ENCODE measurements at regions not wholly inside any gene's neighbourhood (a gene's known extent, or its start where the extent isn't known, plus 50 kb on each side); places are given as distances from the start of the nearest gene placed in this dataset.

DNA sequence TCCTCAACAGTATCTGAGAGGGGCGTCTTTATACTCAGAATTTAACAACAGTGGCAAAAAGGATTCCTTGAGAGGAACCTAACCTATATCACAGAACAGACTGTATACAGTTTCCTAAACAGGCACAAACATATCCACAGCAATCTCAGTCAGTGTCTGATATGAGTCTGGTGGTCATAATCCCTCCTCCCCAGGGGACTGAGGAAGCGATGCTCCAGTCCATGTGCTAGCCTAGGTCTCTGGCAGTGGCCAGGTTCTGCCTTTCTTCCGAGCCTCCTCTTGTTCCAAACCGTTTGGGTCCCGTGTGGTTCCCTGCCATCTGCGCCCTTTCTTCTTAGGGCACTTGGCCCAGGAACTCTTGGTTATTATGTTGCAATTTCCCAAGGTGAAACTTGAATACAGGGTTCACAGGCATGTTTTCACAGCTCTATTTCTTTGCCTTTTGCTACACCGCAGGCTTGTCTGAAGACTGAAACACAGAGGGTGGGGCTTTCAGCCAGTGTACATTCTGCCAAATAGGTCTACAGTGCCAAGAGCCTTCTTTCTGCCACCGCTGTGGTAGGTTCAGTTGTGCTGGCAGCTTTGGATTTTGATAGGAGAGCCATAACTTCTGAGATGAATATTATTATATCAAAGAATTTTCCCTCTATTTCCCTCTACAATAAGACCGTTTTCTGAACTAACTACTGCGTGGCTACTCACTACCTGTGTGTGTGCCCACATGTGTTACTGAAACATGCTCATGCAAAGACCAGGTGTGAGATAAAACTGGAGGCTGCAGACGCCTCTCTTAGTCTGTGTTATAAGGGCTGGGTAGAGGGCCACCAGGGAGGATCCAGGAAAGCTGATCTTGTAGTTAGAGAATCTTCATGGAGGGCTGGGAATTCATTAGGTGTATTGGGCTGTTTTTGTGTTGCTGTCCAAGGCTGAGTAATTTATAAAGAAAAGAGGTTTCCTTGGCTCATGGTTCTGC lies 75.0 kb upstream of the HAAO start (continued):
- TF ChIP-seq, protein P1, sequence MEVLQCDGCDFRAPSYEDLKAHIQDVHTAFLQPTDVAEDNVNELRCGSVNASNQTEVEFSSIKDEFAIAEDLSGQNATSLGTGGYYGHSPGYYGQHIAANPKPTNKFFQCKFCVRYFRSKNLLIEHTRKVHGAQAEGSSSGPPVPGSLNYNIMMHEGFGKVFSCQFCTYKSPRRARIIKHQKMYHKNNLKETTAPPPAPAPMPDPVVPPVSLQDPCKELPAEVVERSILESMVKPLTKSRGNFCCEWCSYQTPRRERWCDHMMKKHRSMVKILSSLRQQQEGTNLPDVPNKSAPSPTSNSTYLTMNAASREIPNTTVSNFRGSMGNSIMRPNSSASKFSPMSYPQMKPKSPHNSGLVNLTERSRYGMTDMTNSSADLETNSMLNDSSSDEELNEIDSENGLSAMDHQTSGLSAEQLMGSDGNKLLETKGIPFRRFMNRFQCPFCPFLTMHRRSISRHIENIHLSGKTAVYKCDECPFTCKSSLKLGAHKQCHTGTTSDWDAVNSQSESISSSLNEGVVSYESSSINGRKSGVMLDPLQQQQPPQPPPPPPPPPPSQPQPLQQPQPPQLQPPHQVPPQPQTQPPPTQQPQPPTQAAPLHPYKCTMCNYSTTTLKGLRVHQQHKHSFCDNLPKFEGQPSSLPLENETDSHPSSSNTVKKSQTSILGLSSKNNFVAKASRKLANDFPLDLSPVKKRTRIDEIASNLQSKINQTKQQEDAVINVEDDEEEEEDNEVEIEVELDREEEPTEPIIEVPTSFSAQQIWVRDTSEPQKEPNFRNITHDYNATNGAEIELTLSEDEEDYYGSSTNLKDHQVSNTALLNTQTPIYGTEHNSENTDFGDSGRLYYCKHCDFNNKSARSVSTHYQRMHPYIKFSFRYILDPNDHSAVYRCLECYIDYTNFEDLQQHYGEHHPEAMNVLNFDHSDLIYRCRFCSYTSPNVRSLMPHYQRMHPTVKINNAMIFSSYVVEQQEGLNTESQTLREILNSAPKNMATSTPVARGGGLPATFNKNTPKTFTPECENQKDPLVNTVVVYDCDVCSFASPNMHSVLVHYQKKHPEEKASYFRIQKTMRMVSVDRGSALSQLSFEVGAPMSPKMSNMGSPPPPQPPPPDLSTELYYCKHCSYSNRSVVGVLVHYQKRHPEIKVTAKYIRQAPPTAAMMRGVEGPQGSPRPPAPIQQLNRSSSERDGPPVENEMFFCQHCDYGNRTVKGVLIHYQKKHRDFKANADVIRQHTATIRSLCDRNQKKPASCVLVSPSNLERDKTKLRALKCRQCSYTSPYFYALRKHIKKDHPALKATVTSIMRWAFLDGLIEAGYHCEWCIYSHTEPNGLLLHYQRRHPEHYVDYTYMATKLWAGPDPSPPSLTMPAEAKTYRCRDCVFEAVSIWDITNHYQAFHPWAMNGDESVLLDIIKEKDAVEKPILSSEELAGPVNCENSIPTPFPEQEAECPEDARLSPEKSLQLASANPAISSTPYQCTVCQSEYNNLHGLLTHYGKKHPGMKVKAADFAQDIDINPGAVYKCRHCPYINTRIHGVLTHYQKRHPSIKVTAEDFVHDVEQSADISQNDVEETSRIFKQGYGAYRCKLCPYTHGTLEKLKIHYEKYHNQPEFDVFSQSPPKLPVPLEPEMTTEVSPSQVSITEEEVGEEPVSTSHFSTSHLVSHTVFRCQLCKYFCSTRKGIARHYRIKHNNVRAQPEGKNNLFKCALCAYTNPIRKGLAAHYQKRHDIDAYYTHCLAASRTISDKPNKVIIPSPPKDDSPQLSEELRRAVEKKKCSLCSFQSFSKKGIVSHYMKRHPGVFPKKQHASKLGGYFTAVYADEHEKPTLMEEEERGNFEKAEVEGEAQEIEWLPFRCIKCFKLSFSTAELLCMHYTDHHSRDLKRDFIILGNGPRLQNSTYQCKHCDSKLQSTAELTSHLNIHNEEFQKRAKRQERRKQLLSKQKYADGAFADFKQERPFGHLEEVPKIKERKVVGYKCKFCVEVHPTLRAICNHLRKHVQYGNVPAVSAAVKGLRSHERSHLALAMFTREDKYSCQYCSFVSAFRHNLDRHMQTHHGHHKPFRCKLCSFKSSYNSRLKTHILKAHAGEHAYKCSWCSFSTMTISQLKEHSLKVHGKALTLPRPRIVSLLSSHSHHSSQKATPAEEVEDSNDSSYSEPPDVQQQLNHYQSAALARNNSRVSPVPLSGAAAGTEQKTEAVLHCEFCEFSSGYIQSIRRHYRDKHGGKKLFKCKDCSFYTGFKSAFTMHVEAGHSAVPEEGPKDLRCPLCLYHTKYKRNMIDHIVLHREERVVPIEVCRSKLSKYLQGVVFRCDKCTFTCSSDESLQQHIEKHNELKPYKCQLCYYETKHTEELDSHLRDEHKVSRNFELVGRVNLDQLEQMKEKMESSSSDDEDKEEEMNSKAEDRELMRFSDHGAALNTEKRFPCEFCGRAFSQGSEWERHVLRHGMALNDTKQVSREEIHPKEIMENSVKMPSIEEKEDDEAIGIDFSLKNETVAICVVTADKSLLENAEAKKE (CRISPR knock-in tag; IDR thresholded peaks at IDR 0.05) = no peak
- no peak for TF ChIP-seq CREB1 (CRISPR knock-in tag; IDR thresholded peaks at IDR 0.05; ENCODE audit: low read depth)

DNA sequence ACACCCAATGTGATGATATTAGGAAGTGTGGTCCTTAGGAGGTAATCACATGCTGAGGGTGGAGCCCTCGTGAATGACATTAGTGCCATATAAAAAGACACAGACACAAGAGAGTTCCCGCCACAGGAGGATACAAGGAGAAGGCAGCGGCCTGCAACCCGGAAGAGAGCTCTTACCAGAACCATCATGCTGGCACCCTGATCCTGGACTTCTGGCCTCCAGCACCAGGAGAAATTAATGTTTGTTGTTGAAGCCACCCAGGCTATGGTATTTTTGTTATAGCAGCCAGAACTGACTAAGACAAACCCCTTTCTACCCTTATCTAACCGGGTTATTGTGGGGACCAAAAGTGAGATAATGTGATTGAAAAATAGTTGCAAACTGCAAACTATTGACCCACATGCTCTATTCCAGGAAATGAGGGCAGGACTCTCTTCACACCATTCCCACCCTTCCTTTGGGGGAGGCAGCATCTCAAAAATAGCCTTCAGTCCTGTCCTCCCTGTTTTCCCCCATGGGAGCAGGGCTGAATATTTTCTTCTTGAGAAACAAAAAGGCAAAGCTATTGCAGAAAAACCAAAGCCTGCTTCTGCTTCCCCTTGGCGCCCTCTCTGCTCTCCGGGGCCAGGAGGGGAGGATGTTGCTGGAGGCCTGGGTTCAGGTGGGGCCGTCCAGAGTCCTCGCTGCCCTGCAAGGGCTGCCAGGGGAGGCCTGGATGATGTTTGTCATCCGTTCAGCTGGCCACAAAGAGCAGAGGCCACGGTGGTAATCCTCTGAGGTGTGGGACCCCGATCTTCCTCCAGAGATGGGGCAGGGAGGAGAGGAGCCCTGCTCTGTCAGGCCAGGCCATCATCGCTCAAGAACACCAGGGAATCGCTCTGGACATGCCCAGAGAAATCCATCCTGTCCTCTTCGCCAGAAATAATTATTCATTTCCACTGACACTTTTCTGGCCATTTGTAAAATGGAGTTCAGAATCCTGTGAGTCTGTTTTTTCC lies 73.8 kb upstream of the HAAO start:
- Histone ChIP-seq H2AFZ (no peak overlapping the region), H3K79me2 (replicated peaks; ENCODE audit: insufficient read depth) (no peaks in the 10 kb centered on the region), H3F3A (replicated peaks; ENCODE audit: low read depth) (no peaks in the 10 kb centered on the region), H3K36me3 (ENCODE audit: insufficient read depth) (no peaks in the 10 kb centered on the region), H3K4me3 (no peak overlapping the region), H3K4me1 (ENCODE audit: insufficient read depth) (no peaks in the 10 kb centered on the region), H4K20me1 (replicated peaks; ENCODE audit: insufficient read depth) (no peaks in the 10 kb centered on the region), H3K27ac (ENCODE audit: low read depth) (no peak overlapping the region), H3K9me2 (ENCODE audit: insufficient read depth) (0 out of 2 replicates have a peak, but pooled peaks cover 3% of the 10 kb centered on the region), H3K27me3 (ENCODE audit: insufficient read depth) (no peaks in the 10 kb centered on the region), H3K4me2 (no peak overlapping the region)
- Mint-ChIP-seq H3K27me3 (ENCODE audit: insufficient read depth, low read depth, poor library complexity) (no peaks in the 10 kb centered on the region), H3K9me3 (peaks cover 13% of the 10 kb centered on the region; the same call in 2 of the 3 replicates), H3K4me3 (no peak overlapping the region), H3K4me1 (no peaks in the 10 kb centered on the region), H3K36me3 (ENCODE audit: low read depth) (peaks cover 10% of the 10 kb centered on the region; the same call in 1 of the 3 replicates), H3K27ac (no peak overlapping the region)
- ATAC-seq (no peak), DNase-seq (ENCODE audit: low spot score) (no peak)
- TF ChIP-seq CREB1 (CRISPR knock-in tag; IDR thresholded peaks at IDR 0.05; ENCODE audit: low read depth) (no peak), EZH2 (IDR thresholded peaks at IDR 0.05; ENCODE audit: low read depth, unreplicated experiment) (no peak), NANOG (IDR thresholded peaks at IDR 0.05; ENCODE audit: borderline replicate concordance) (no peak)
- TF ChIP-seq, protein P2, sequence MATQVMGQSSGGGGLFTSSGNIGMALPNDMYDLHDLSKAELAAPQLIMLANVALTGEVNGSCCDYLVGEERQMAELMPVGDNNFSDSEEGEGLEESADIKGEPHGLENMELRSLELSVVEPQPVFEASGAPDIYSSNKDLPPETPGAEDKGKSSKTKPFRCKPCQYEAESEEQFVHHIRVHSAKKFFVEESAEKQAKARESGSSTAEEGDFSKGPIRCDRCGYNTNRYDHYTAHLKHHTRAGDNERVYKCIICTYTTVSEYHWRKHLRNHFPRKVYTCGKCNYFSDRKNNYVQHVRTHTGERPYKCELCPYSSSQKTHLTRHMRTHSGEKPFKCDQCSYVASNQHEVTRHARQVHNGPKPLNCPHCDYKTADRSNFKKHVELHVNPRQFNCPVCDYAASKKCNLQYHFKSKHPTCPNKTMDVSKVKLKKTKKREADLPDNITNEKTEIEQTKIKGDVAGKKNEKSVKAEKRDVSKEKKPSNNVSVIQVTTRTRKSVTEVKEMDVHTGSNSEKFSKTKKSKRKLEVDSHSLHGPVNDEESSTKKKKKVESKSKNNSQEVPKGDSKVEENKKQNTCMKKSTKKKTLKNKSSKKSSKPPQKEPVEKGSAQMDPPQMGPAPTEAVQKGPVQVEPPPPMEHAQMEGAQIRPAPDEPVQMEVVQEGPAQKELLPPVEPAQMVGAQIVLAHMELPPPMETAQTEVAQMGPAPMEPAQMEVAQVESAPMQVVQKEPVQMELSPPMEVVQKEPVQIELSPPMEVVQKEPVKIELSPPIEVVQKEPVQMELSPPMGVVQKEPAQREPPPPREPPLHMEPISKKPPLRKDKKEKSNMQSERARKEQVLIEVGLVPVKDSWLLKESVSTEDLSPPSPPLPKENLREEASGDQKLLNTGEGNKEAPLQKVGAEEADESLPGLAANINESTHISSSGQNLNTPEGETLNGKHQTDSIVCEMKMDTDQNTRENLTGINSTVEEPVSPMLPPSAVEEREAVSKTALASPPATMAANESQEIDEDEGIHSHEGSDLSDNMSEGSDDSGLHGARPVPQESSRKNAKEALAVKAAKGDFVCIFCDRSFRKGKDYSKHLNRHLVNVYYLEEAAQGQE (IDR thresholded peaks at IDR 0.05; ENCODE audit: unreplicated experiment) = no peak

Data from GM23338 (cell line).